Right lobe of liver (tissue), 6 donors: ENCODE measurements at regions not wholly inside any gene's neighbourhood (a gene's known extent, or its start where the extent isn't known, plus 50 kb on each side); places are given as distances from the start of the nearest gene placed in this dataset.

Experiments used
- ATAC-seq, 4 donors: fragments of 200-7000 bp; cut with Tn5 transposase; one replicate each; pipeline ENCODE4 v1.9.1; 2020; ENCODE audit warnings: mild to moderate bottlenecking in 4 of 4, moderate library complexity in 4 of 4
- DNase-seq, 3 donors: peaks; one replicate each; pipeline ENCODE4 v3.0.0-alpha.2; 2020
- H3K27ac ChIP-seq, 3 donors: fragments of 200-600 bp; one replicate each; pipeline ENCODE4 v1.8.0; 2022
- H3K27me3 ChIP-seq, 2 donors: fragments of 200-600 bp; one replicate each; pipeline ENCODE4 v1.8.0; 2022
- H3K36me3 ChIP-seq, 4 donors: fragments of 200-600 bp; sonication (generic) in 1 of 4; one replicate each; pipeline versions ENCODE4 v1.5.1 to v1.8.0; 2017 to 2022; ENCODE audit warnings: control low read depth in 1 of 4
- H3K4me1 ChIP-seq, 4 donors: fragments of 200-600 bp; sonication (generic) in 1 of 4; one replicate each; pipeline versions ENCODE4 v1.5.1 to v1.8.0; 2017 to 2022; ENCODE audit warnings: control low read depth in 1 of 4
- H3K4me3 ChIP-seq, 3 donors: fragments of 200-600 bp; one replicate each; pipeline ENCODE4 v1.8.0; 2022
- H3K9me3 ChIP-seq, 4 donors: fragments of 200-600 bp; sonication (generic) in 1 of 4; one replicate each; pipeline versions ENCODE4 v1.5.1 to v1.8.0; 2017 to 2022; ENCODE audit warnings: control low read depth in 1 of 4
- POLR2A ChIP-seq: fragments of 450-650 bp; IDR thresholded peaks from one replicate; pipeline ENCODE4 v1.6.1; 2017; ENCODE audit warnings: antibody characterized with exemption, mild to moderate bottlenecking
- WGBS: methylation state at CpG from one replicate; pipeline ENCODE4 v1.1.6; 2018; ENCODE audit warnings: low coverage, low lambda C conversion rate; ENCODE audit not compliant: insufficient coverage; ENCODE audit errors: missing lambda C conversion rate; 5-methylcytosine and 5-hydroxymethylcytosine counted together
- intact Hi-C, 2 donors: fragments of 100-400 bp; cut with DNase I; formaldehyde crosslinking; loops; one replicate each; pipeline versions ENCODE4 v1.11.2 to v1.14.1; 2022
- TF ChIP-seq, protein P1 (sequence below), 4 donors: fragments of 200-600 bp in 3 of 4; fragments of 450-650 bp in 1 of 4; IDR thresholded peaks; one replicate each; pipeline versions ENCODE4 v1.5.1 to v1.8.0; 2016 to 2022; ENCODE audit warnings: antibody characterized with exemption in 4 of 4, mild to moderate bottlenecking in 2 of 4
- donor health status: DM: no; HTN: yes; CAD: no.
- donor health status: DM: no; HTN: no; CAD: no.
- donor health status: DM: no; HTN: no; CAD: no.
- donor health status: DM: no; HTN: yes; CAD: no.
- donor health status: DM: no; HTN: yes; CAD: no.

DNA sequence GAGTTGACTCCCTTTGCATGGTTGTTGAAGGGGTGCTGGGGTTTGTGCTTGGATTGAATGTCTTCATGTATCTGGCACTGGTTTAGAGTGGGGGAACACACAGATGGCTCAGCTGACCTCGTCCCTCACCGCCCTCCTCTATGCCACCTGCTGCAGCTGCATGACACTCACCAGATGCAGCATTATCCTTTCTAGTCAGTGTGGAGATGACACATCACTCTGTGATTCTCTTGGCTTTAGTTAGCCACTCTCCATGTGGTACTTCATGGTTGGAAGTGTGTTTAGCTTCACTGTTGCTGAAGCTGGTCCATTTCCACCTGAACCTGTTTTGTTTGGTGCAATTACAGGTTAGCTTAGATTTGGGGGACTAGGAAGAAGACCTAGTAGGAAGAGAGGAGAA lies 56.3 kb upstream of the BMPER start:
- Histone ChIP-seq H3K27ac (no peak overlapping the region), H3K9me3 (no peaks in the 10 kb centered on the region), H3K36me3 (no peaks in the 10 kb centered on the region), H3K27me3 (no peaks in the 10 kb centered on the region), H3K4me3 (no peak overlapping the region), H3K4me1 (no peaks in the 10 kb centered on the region)
- no peak for ATAC-seq
- intact Hi-C loops = no loop called here
- TF ChIP-seq, protein P1, sequence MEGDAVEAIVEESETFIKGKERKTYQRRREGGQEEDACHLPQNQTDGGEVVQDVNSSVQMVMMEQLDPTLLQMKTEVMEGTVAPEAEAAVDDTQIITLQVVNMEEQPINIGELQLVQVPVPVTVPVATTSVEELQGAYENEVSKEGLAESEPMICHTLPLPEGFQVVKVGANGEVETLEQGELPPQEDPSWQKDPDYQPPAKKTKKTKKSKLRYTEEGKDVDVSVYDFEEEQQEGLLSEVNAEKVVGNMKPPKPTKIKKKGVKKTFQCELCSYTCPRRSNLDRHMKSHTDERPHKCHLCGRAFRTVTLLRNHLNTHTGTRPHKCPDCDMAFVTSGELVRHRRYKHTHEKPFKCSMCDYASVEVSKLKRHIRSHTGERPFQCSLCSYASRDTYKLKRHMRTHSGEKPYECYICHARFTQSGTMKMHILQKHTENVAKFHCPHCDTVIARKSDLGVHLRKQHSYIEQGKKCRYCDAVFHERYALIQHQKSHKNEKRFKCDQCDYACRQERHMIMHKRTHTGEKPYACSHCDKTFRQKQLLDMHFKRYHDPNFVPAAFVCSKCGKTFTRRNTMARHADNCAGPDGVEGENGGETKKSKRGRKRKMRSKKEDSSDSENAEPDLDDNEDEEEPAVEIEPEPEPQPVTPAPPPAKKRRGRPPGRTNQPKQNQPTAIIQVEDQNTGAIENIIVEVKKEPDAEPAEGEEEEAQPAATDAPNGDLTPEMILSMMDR (IDR thresholded peaks at IDR 0.05) = no peak
- no peak for TF ChIP-seq POLR2A
- 79% methylated on average over 2 of the region's 2 CpGs for WGBS
- no peak for DNase-seq

DNA sequence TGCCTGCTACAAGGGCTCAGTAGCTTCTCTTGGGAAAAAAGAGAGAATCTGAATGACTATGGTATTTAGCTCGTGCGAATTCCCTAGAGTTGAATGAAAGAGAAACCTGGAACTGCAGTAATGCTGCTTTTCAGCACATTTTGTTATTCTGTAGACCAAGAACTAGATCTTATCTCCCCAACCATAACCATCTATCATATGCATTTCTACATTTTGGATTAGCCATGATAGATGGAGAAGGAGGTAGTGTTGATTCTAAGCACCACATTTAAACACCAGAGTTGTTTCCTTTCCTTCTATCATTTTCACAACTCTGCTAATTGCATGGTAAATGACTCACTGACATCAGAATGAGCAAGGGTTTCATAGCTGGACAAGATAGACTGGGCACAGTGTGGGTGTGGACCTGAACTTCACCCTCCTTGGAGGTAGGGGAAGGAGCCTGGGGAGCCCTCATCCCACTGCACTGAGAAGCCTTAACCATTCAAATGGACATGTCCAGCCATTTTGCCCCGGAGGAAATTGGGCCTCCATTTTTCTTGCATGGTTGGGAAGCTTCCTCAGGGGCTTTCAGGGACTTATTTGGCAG lies 55.3 kb upstream of the BMPER start:
- WGBS = 74% methylated on average over 3 of the region's 3 CpGs
- DNase-seq (no peak), ATAC-seq (no peak)
- H3K9me3 ChIP-seq = no peaks in the 10 kb centered on the region
- no peak overlapping the region for H3K4me3 ChIP-seq
- no peak for TF ChIP-seq POLR2A
- TF ChIP-seq, protein P1 (IDR thresholded peaks at IDR 0.05) = no peak
- H3K27me3 ChIP-seq = no peaks in the 10 kb centered on the region
- no peak overlapping the region for H3K27ac ChIP-seq
- H3K36me3 ChIP-seq = no peaks in the 10 kb centered on the region
- no peaks in the 10 kb centered on the region for H3K4me1 ChIP-seq
- intact Hi-C loops = no loop called here

DNA sequence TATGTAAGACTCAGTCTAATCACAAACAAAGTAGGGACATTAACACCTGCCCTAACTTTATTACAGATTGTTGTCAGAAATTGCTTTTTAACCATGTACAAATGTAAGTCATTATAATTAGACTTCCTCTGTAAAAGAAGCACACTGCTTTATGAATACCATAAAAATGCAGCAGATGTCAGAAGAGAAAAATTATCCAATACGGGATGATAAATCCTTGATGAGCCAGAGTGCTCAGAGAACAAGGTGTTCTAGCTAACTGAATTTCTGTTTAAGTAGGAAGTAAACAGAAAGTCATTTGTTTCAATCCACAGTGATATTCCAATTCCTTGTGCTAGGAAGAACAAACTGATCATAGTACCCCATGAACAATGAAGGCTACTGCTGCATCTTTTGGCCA lies 54.6 kb upstream of the BMPER start:
- DNase-seq (no peak), ATAC-seq (no peak)
- Histone ChIP-seq H3K27ac (no peak overlapping the region), H3K27me3 (no peaks in the 10 kb centered on the region), H3K4me3 (no peak overlapping the region), H3K36me3 (no peaks in the 10 kb centered on the region), H3K9me3 (no peaks in the 10 kb centered on the region), H3K4me1 (no peaks in the 10 kb centered on the region)
- intact Hi-C loops = no loop called here
- WGBS = 50% methylated on average over 1 of the region's 1 CpG
- TF ChIP-seq, protein P1 (IDR thresholded peaks at IDR 0.05) = no peak
- TF ChIP-seq POLR2A = no peak

DNA sequence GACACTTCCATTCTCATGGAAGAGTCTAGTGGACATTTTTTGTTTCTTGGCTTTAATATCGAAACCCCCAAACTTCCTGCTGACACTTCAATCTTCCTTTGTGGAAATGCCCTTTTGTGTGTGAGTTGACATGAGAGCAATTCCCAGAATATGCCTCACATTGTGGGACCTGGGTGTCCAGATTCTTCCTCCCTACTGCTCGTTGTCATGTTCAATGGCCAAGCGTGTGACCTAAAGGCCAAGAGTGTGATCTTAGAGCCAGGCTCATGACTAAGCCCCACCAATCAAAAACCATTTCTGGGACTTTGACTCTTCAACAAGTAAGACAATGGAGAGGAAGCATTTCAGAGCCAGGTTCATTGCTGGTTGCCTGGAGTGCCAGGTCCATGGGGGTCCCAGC lies 52.5 kb upstream of the BMPER start:
- Histone ChIP-seq H3K4me3 (no peak overlapping the region), H3K27ac (no peak overlapping the region), H3K9me3 (no peaks in the 10 kb centered on the region), H3K36me3 (no peaks in the 10 kb centered on the region), H3K4me1 (no peaks in the 10 kb centered on the region), H3K27me3 (no peaks in the 10 kb centered on the region)
- intact Hi-C loops = no loop called here
- peak in 2 of 4 donors; percentile 56 to 75 for ATAC-seq
- TF ChIP-seq POLR2A = no peak
- TF ChIP-seq, protein P1 (IDR thresholded peaks at IDR 0.05) = no peak
- no peak for DNase-seq
- WGBS = 54% methylated on average over 3 of the region's 3 CpGs
